HCT116 (cell line): ENCODE measurements at regions not wholly inside any gene's neighbourhood (a gene's known extent, or its start where the extent isn't known, plus 50 kb on each side); places are given as distances from the start of the nearest gene placed in this dataset.

Experiments used
- ATAC-seq: fragments of 200-7000 bp; cut with Tn5 transposase; 2 replicates; pipeline ENCODE4 v1.9.1; 2020; ENCODE audit warnings: mild to moderate bottlenecking, moderate library complexity
- BruUV-seq: library from RNA; stranded (reverse); fragments of 400-500 nt; replicated peaks from 2 replicates; lab custom pipeline; 2021; lab: Mats Ljungman, UMichigan
- CTCF ChIA-PET: fragments of 300-600 bp; sonication (Branson Sonifier 250); formaldehyde crosslinking; loops from one replicate; lab custom pipeline; 2021; ENCODE audit warnings: antibody characterized with exemption; lab: Charles Lee
- POLR2A ChIA-PET: fragments of 300-600, 350-600 bp; sonication (Branson Sonifier 250); formaldehyde crosslinking; loops from one replicate; lab custom pipeline; 2021; ENCODE audit warnings: antibody characterized with exemption; lab: Charles Lee
- RAD21 ChIA-PET, 2 experiments: fragments of 300-600 bp; sonication (Branson Sonifier 250); formaldehyde crosslinking; loops; one replicate each; lab custom pipeline; 2023; ENCODE audit warnings: low total read pairs in 2 of 2; ENCODE audit not compliant: uncharacterized antibody in 2 of 2, unreplicated experiment in 2 of 2, low non-redundant PET in 1 of 2; lab: Charles Lee
- DNase-seq: peaks from one replicate; pipeline ENCODE4 v3.0.0-alpha.2; 2010; ENCODE audit warnings: low read depth, low spot score
- H2AFZ ChIP-seq: fragments of 200-600 bp; shearing (Covaris generic), sonication (generic); 2 replicates; pipeline ENCODE4 v1.6.1; 2017; ENCODE audit warnings: low read depth, mixed run types, mixed read lengths, antibody characterized with exemption, low read length; ENCODE audit not compliant: poor library complexity, severe bottlenecking
- H3K27ac ChIP-seq: 2 replicates; pipeline ENCODE4 v1.5.1; 2012; ENCODE audit warnings: low read depth, low read length
- H3K27me3 ChIP-seq: fragments of 200-600 bp; sonication (generic); 2 replicates; pipeline ENCODE4 v1.6.1; 2016; ENCODE audit warnings: mixed run types, low read length, mixed read lengths; ENCODE audit not compliant: insufficient read depth
- H3K36me3 ChIP-seq, 2 experiments: fragments of 200-500 bp in 1 of 2; fragments of 200-600 bp in 1 of 2; sonication (Bioruptor generic) in 1 of 2; sonication (generic) in 1 of 2; 2 replicates each; pipeline versions ENCODE4 v1.5.1 to v1.6.1; 2014 to 2016; ENCODE audit warnings: low read length in 2 of 2, inconsistent platforms in 1 of 2, mixed read lengths in 1 of 2, mixed run types in 1 of 2; ENCODE audit not compliant: insufficient read depth in 2 of 2, control insufficient read depth in 1 of 2
- H3K4me1 ChIP-seq, 2 experiments: fragments of 200-600 bp in 1 of 2; sonication (generic) in 1 of 2; 2 replicates each; pipeline versions ENCODE4 v1.5.1 to v1.6.1; 2012 to 2017; ENCODE audit warnings: low read length in 2 of 2, inconsistent platforms in 1 of 2, mild to moderate bottlenecking in 1 of 2, mixed read lengths in 1 of 2, mixed run types in 1 of 2, moderate library complexity in 1 of 2; ENCODE audit not compliant: insufficient read depth in 2 of 2, control insufficient read depth in 1 of 2
- H3K4me2 ChIP-seq: fragments of 200-600 bp; sonication (generic); 2 replicates; pipeline ENCODE4 v1.6.1; 2017; ENCODE audit warnings: mixed run types, low read length, mixed read lengths
- H3K4me3 ChIP-seq, 2 experiments: fragments of 200-600 bp in 1 of 2; sonication (generic) in 1 of 2; replicated peaks in 1 of 2; 2 replicates each; pipeline ENCODE4 v1.5.1; 2011 to 2016; ENCODE audit warnings: low read length in 2 of 2, control low read depth in 1 of 2, low read depth in 1 of 2, mild to moderate bottlenecking in 1 of 2, mixed read lengths in 1 of 2, mixed run types in 1 of 2
- H3K79me2 ChIP-seq: fragments of 200-600 bp; sonication (generic); 2 replicates; pipeline ENCODE4 v1.6.1; 2017; ENCODE audit warnings: mild to moderate bottlenecking, mixed run types, low read length, moderate library complexity, mixed read lengths; ENCODE audit not compliant: insufficient read depth
- H3K9ac ChIP-seq: fragments of 200-600 bp; sonication (generic); 2 replicates; pipeline ENCODE4 v1.6.1; 2016; ENCODE audit warnings: low read length, mixed read lengths
- H3K9me2 ChIP-seq: fragments of 200-600 bp; sonication (generic), shearing (Covaris generic); 2 replicates; pipeline ENCODE4 v1.6.1; 2017; ENCODE audit warnings: mixed run types, mild to moderate bottlenecking, moderate library complexity; ENCODE audit not compliant: insufficient read depth
- H3K9me3 ChIP-seq, 2 experiments: fragments of 200-500 bp in 1 of 2; fragments of 200-600 bp in 1 of 2; sonication (Bioruptor generic) in 1 of 2; sonication (generic) in 1 of 2; 2 replicates each; pipeline ENCODE4 v1.6.1; 2014 to 2017; ENCODE audit warnings: low read length in 2 of 2, mixed read lengths in 2 of 2, inconsistent platforms in 1 of 2, low read depth in 1 of 2, mild to moderate bottlenecking in 1 of 2, mixed run types in 1 of 2, moderate library complexity in 1 of 2; ENCODE audit not compliant: control insufficient read depth in 1 of 2, insufficient read depth in 1 of 2
- H4K20me1 ChIP-seq: fragments of 200-600 bp; sonication (generic), shearing (Covaris generic); 2 replicates; pipeline ENCODE4 v1.6.1; 2017; ENCODE audit warnings: mixed run types, mild to moderate bottlenecking, moderate library complexity; ENCODE audit not compliant: insufficient read depth
- CBX3 ChIP-seq: IDR thresholded peaks from 2 replicates; pipeline ENCODE4 v1.6.1; 2012; ENCODE audit warnings: low read depth
- CEBPB ChIP-seq: IDR thresholded peaks from 2 replicates; pipeline ENCODE4 v1.6.1; 2012; ENCODE audit warnings: low read depth
- CTCF ChIP-seq, 3 experiments: fragments of 200-600 bp in 1 of 3; sonication (generic) in 1 of 3; IDR thresholded peaks in 2 of 3; conservative IDR thresholded peaks in 1 of 3; 2 replicates each; pipeline ENCODE4 v1.5.1; 2012 to 2017; ENCODE audit warnings: low read depth in 2 of 3, low read length in 2 of 3, antibody characterized with exemption in 1 of 3, borderline replicate concordance in 1 of 3, control low read depth in 1 of 3, mild to moderate bottlenecking in 1 of 3, mixed read lengths in 1 of 3, mixed run types in 1 of 3, moderate library complexity in 1 of 3; ENCODE audit not compliant: insufficient read depth in 1 of 3
- EGR1 ChIP-seq: IDR thresholded peaks from 2 replicates; pipeline ENCODE4 v1.6.1; 2012; ENCODE audit warnings: low read depth
- EZH2 ChIP-seq: fragments of 200-600 bp; sonication (generic); IDR thresholded peaks from 2 replicates; pipeline ENCODE4 v1.6.1; 2017; ENCODE audit warnings: antibody characterized with exemption, mixed run types
- EZH2phosphoT487 ChIP-seq: fragments of 200-600 bp; IDR thresholded peaks from 2 replicates; pipeline ENCODE4 v1.6.1; 2018; ENCODE audit warnings: antibody characterized with exemption, borderline replicate concordance
- JUND ChIP-seq: IDR thresholded peaks from 2 replicates; pipeline ENCODE4 v1.6.1; 2012
- POLR2A ChIP-seq: IDR thresholded peaks from 2 replicates; pipeline ENCODE4 v1.7.0; 2011; ENCODE audit warnings: borderline replicate concordance; ENCODE audit not compliant: insufficient read depth, insufficient read length; ENCODE audit errors: extremely low read depth
- RAD21 ChIP-seq: IDR thresholded peaks from 2 replicates; pipeline ENCODE4 v1.6.1; 2012; ENCODE audit warnings: low read depth, mild to moderate bottlenecking
- REST ChIP-seq: IDR thresholded peaks from 2 replicates; pipeline ENCODE4 v1.6.1; 2012; ENCODE audit warnings: low read depth
- SRF ChIP-seq: IDR thresholded peaks from 2 replicates; pipeline ENCODE4 v1.6.1; 2012; ENCODE audit warnings: low read depth
- TCF7L2 ChIP-seq: IDR thresholded peaks from 2 replicates; pipeline ENCODE4 v1.7.0; 2011; ENCODE audit warnings: borderline replicate concordance, inconsistent platforms; ENCODE audit not compliant: insufficient read depth, insufficient read length; ENCODE audit errors: extremely low read depth
- YY1 ChIP-seq: IDR thresholded peaks from 2 replicates; pipeline ENCODE4 v1.6.1; 2011; ENCODE audit warnings: low read length, low read depth, moderate library complexity, mild to moderate bottlenecking; ENCODE audit not compliant: insufficient replicate concordance; ENCODE audit errors: extremely low read depth
- ZBTB33 ChIP-seq: IDR thresholded peaks from 2 replicates; pipeline ENCODE4 v1.6.1; 2011; ENCODE audit warnings: mild to moderate bottlenecking, low read length, moderate library complexity; ENCODE audit not compliant: insufficient replicate concordance; ENCODE audit errors: extremely low read depth
- ZFX ChIP-seq: fragments of 450-650 bp; IDR thresholded peaks from 2 replicates; pipeline ENCODE4 v1.6.1; 2017
- ZNF274 ChIP-seq: fragments of 200-500 bp; sonication (Bioruptor generic); IDR thresholded peaks from 2 replicates; pipeline ENCODE4 v1.6.1; 2014; ENCODE audit warnings: mild to moderate bottlenecking, low read depth, low read length, inconsistent platforms
- intact Hi-C: fragments of 100-400 bp; cut with micrococcal nuclease; formaldehyde crosslinking; loops from 2 replicates; pipeline ENCODE4 v1.10.0; 2022

- TF ChIP-seq ZBTB33 = no peak
- TF ChIP-seq, all 23 proteins: peak for 4
Measured at GRCh38 chr5:86979811-86980411, 287.8 kb upstream of the RASA1 start (continued).

GRCh38 chr5:86981898-86982297 lies 285.8 kb upstream of the RASA1 start:
- H3K4me1 ChIP-seq = peaks cover 0 to 10% of the 10 kb centered on the region in 2 experiments; a peak in 2 of 4 replicates
- H3K9me3 ChIP-seq = no peaks in the 10 kb centered on the region
- intact Hi-C loops = no loop called here
- no peaks in the 10 kb centered on the region for H3K27me3 ChIP-seq
- no peaks in the 10 kb centered on the region for H4K20me1 ChIP-seq
- no peaks in the 10 kb centered on the region for H3K36me3 ChIP-seq
- H3K4me2 ChIP-seq = no peak overlapping the region
- no peak overlapping the region for H3K4me3 ChIP-seq
- BruUV-seq = no TSS peak
- no peaks in the 10 kb centered on the region for H3K9me2 ChIP-seq
- no peak overlapping the region for H3K27ac ChIP-seq
- ATAC-seq (no peak), DNase-seq (no peak)
- ChIA-PET CTCF (interaction anchor here (2.0 kb wide), 1 partner anchor 14 kb away, joined by 6 read pairs; no protein-coding TSS in a partner anchor), POLR2A (interaction anchor here (1.3 kb wide), 1 partner anchor 11 kb away, joined by 3 read pairs; no protein-coding TSS in a partner anchor), RAD21 (no interaction called here)
- no peaks in the 10 kb centered on the region for H3K79me2 ChIP-seq
- no peak overlapping the region for H2AFZ ChIP-seq
- H3K9ac ChIP-seq = no peak overlapping the region
- no peak for TF ChIP-seq EZH2
- TF ChIP-seq POLR2A = no peak
- TF ChIP-seq CBX3 = no peak
- no peak for TF ChIP-seq TCF7L2
- no peak for TF ChIP-seq CEBPB
- TF ChIP-seq EZH2phosphoT487 = no peak
- no peak for TF ChIP-seq SRF
- TF ChIP-seq RAD21 = no peak
- no peak for TF ChIP-seq EGR1
- TF ChIP-seq REST = no peak
- TF ChIP-seq CTCF (IDR thresholded peaks at IDR 0.05 in 2 of 3, conservative IDR thresholded peaks at IDR 0.05 in 1 of 3; ENCODE audit: borderline replicate concordance in 1 of 3, insufficient read depth in 1 of 3, low read depth in 2 of 3, low read length in 2 of 3) = no peak
- no peak for TF ChIP-seq JUND
- no peak for TF ChIP-seq ZFX
- no peak for TF ChIP-seq ZNF274
- TF ChIP-seq YY1 = no peak
